Thyroid gland (tissue), 4 donors: ENCODE measurements at regions not wholly inside any gene's neighbourhood (a gene's known extent, or its start where the extent isn't known, plus 50 kb on each side); places are given as distances from the start of the nearest gene placed in this dataset.

Experiments
- DNase-seq, 2 donors: peaks; one replicate each; pipeline ENCODE4 v3.0.0-alpha.2; 2019
- H3K27ac ChIP-seq, 3 donors: fragments of 200-600 bp; sonication (generic); 1 replicate in 2 of 3; 2 replicates in 1 of 3; pipeline ENCODE4 v1.5.1; 2016 to 2019; ENCODE audit warnings: mild to moderate bottlenecking in 1 of 3, moderate library complexity in 1 of 3
- H3K27me3 ChIP-seq: fragments of 200-600 bp; sonication (generic); one replicate; pipeline ENCODE4 v1.5.1; 2019
- H3K36me3 ChIP-seq, 2 donors: fragments of 200-600 bp; sonication (generic); one replicate each; pipeline ENCODE4 v1.5.1; 2016 to 2019
- H3K4me1 ChIP-seq, 2 donors: fragments of 200-600 bp; sonication (generic); one replicate each; pipeline ENCODE4 v1.5.1; 2017 to 2019
- H3K4me3 ChIP-seq, 3 donors: fragments of 200-600 bp; sonication (generic); replicated peaks in 1 of 3; 1 replicate in 2 of 3; 2 replicates in 1 of 3; pipeline ENCODE4 v1.5.1; 2016; ENCODE audit warnings: mild to moderate bottlenecking in 1 of 3
- H3K9me3 ChIP-seq: fragments of 200-600 bp; sonication (generic); one replicate; pipeline ENCODE4 v1.5.1; 2017
- CTCF ChIP-seq, 6 experiments: fragments of 200-600 bp in 3 of 6; fragments of 450-650 bp in 3 of 6; sonication (generic) in 3 of 6; IDR thresholded peaks; one replicate each; pipeline ENCODE4 v1.5.1; 2016 to 2019; ENCODE audit warnings: antibody characterized with exemption in 6 of 6, mild to moderate bottlenecking in 2 of 6, inconsistent platforms in 1 of 6, moderate library complexity in 1 of 6
- POLR2A ChIP-seq, 2 donors: fragments of 450-650 bp; IDR thresholded peaks; one replicate each; pipeline ENCODE4 v1.6.1; 2017; ENCODE audit warnings: antibody characterized with exemption in 2 of 2, mild to moderate bottlenecking in 2 of 2, moderate library complexity in 1 of 2
- WGBS, 2 donors: methylation state at CpG; one replicate each; pipeline ENCODE4 v1.1.5; 2017; 5-methylcytosine and 5-hydroxymethylcytosine counted together
- intact Hi-C: fragments of 100-400 bp; cut with DNase I; formaldehyde crosslinking; loops from one replicate; pipeline ENCODE4 v1.15.1; 2023

GRCh38 chr1:182119631-182120030 is 58.1 kb upstream of the ZNF648 start:
- Histone ChIP-seq H3K4me1 (peaks cover 31 to 34% of the 10 kb centered on the region in 2 donors), H3K4me3 (no peak overlapping the region), H3K27ac (peak overlapping the region; percentile 84 to 97 (median 88)), H3K27me3 (no peaks in the 10 kb centered on the region), H3K36me3 (no peaks in the 10 kb centered on the region), H3K9me3 (no peaks in the 10 kb centered on the region)
- DNase-seq, result no peak
- WGBS, 2 donors, result 73 to 82% methylated on average over 7 of the region's 7 CpGs
- TF ChIP-seq POLR2A (IDR thresholded peaks at IDR 0.05), result no peak
- no peak for TF ChIP-seq CTCF (IDR thresholded peaks at IDR 0.05)
- intact Hi-C loops, result no loop called here

- H3K36me3 ChIP-seq, result no peaks in the 10 kb centered on the region
- no peak overlapping the region for H3K4me3 ChIP-seq
- intact Hi-C loops, result no loop called here
- H3K4me1 ChIP-seq, result peaks cover 39 to 42% of the 10 kb centered on the region in 2 donors
- TF ChIP-seq POLR2A (IDR thresholded peaks at IDR 0.05) (no peak), CTCF (IDR thresholded peaks at IDR 0.05) (no peak)
- no peaks in the 10 kb centered on the region for H3K27me3 ChIP-seq
- no peak for DNase-seq
- no peaks in the 10 kb centered on the region for H3K9me3 ChIP-seq
- H3K27ac ChIP-seq, result peak overlapping the region in 1 of 3 donors; percentile 97
Observed at GRCh38 chr1:182118851-182119250, 57.3 kb upstream of the ZNF648 start.

DNA sequence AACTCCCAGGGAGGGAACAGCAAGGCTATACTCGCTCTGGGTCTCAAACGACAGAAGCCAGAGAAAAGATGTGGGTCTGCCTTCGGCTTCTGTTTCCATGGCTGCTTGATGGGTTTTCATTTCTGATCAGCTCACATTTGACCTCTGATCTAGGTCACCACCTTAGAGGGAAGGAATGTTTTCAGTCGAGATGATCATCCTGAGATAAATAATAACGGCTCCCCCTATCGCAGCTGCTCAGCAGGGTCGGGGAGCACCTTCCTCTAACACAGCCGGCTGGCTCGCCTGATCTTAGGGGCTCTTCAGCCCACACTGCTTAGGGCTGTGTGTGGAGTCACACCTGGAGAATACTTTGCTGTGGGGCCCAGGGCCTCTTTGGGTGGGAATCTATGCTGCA is 53.1 kb upstream of the ZNF648 start:
- Histone ChIP-seq H3K9me3 (no peaks in the 10 kb centered on the region), H3K27ac (peak overlapping the region; percentile 10 to 92 (median 60)), H3K4me1 (peaks cover 22 to 28% of the 10 kb centered on the region in 2 donors), H3K36me3 (no peaks in the 10 kb centered on the region), H3K4me3 (no peak overlapping the region), H3K27me3 (no peaks in the 10 kb centered on the region)
- DNase-seq, result no peak
- whole genome bisulfite sequencing, 2 donors, result 61 to 67% methylated on average over 9 of the region's 9 CpGs
- TF ChIP-seq CTCF (IDR thresholded peaks at IDR 0.05), result no peak
- no peak for TF ChIP-seq POLR2A (IDR thresholded peaks at IDR 0.05)
- intact Hi-C loops, result no loop called here

DNA sequence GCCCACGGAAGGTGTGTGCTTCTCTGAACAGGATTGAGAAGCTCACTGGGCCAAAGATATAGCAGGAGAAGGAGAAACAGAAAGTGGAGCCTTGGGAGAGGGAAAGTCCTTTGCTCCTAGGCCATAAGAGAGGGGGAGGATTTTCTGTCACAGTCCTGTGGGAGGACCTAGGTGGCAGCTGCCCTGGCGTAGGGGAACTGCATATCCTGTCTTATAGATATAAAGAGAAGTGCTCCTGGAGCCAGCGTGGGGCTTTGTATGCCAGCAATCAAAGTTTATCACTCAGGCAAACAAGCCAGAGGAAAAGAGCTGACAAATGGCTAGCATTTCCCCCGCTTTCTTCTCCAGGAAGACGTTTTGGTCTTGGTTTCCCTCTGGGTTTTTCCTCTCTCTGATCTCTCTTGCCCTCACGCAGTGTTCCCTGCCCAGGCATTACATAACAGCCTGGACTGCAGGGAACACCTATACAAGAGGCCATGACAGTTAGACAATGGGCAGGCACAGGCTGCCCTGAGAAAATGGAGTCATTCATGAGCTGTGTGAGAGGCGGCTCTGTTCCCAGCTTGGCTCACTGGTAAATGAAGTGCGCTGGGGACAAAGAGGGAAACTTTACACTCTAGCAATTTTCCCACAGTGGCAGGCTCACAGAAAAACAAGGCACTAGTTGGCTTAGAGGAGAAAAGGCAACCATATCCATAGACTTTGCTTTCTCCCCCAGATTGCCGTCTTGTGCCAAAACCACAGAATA is 52.5 kb upstream of the ZNF648 start:
- DNase-seq, result peak; percentile 29 to 49
- WGBS, 2 donors, result 45 to 53% methylated on average over 9 of the region's 9 CpGs
- intact Hi-C loops, result no loop called here
- H3K36me3 ChIP-seq, result no peaks in the 10 kb centered on the region
- TF ChIP-seq POLR2A (IDR thresholded peaks at IDR 0.05) (peak in 1 of 2 donors; percentile 52), CTCF (IDR thresholded peaks at IDR 0.05) (no peak)
- peak overlapping the region; percentile 10 to 92 (median 60) for H3K27ac ChIP-seq
- no peak overlapping the region for H3K4me3 ChIP-seq
- no peaks in the 10 kb centered on the region for H3K27me3 ChIP-seq
- H3K9me3 ChIP-seq, result no peaks in the 10 kb centered on the region
- peaks cover 22 to 28% of the 10 kb centered on the region in 2 donors for H3K4me1 ChIP-seq

- intact Hi-C loops, result no loop called here
- peaks cover 22 to 28% of the 10 kb centered on the region in 2 donors for H3K4me1 ChIP-seq
- no peaks in the 10 kb centered on the region for H3K36me3 ChIP-seq
- H3K9me3 ChIP-seq, result no peaks in the 10 kb centered on the region
- DNase-seq, result peak; percentile 84 to 93
- no peak overlapping the region for H3K27ac ChIP-seq
- TF ChIP-seq CTCF (IDR thresholded peaks at IDR 0.05) (no peak), POLR2A (IDR thresholded peaks at IDR 0.05) (no peak)
- H3K27me3 ChIP-seq, result no peaks in the 10 kb centered on the region
- WGBS, 2 donors, result 56 to 63% methylated on average over 5 of the region's 5 CpGs
- no peak overlapping the region for H3K4me3 ChIP-seq
Observed at GRCh38 chr1:182111496-182111895, 50.0 kb upstream of the ZNF648 start.
